HepG2 (cell line): ENCODE measurements at regions not wholly inside any gene's neighbourhood (a gene's known extent, or its start where the extent isn't known, plus 50 kb on each side); places are given as distances from the start of the nearest gene placed in this dataset.

Experiments
- ATAC-seq: fragments of 200-7000 bp; cut with Tn5 transposase; 3 replicates; pipeline ENCODE4 v1.9.1; 2020; ENCODE audit warnings: mild to moderate bottlenecking, moderate library complexity
- BruUV-seq: library from RNA; stranded (reverse); fragments of 400-500 nt; replicated peaks from 2 replicates; lab custom pipeline; 2021; lab: Mats Ljungman, UMichigan
- CTCF ChIA-PET: fragments of 300-600 bp; formaldehyde crosslinking; extraction: SDS; loops from one replicate; lab custom pipeline; 2021; ENCODE audit warnings: low total read pairs, inconsistent platforms, low intra/inter-chr PET ratio; lab: Yijun Ruan, JAX
- POLR2A ChIA-PET: fragments of 350-600 bp; sonication (Branson Sonifier 250); formaldehyde crosslinking; loops from one replicate; lab custom pipeline; 2020; ENCODE audit warnings: antibody characterized with exemption, inconsistent platforms; lab: Yijun Ruan, JAX
- DNase-seq: peaks from one replicate; pipeline ENCODE4 v3.0.0-alpha.2; 2015; ENCODE audit warnings: low spot score
- FAIRE-seq: peaks from 3 replicates; lab custom pipeline; 2011; peaks lifted over from hg19 to GRCh38; lab: Jason Lieb, UNC
- H2AFZ ChIP-seq: one replicate; pipeline ENCODE4 v1.6.1; 2011; ENCODE audit warnings: low read length, inconsistent platforms
- H3K27ac ChIP-seq: fragments of 300-600 bp; 3 replicates; pipeline ENCODE4 v1.8.0; 2011; ENCODE audit warnings: mixed run types, mild to moderate bottlenecking, mixed read lengths, low read length, inconsistent platforms; ENCODE audit not compliant: insufficient read depth; ENCODE audit errors: extremely low read length
- H3K27me3 ChIP-seq, 2 experiments: fragments of 200-600 bp in 1 of 2; 2 replicates in 1 of 2; 3 replicates in 1 of 2; pipeline versions ENCODE4 v1.6.0 to v1.8.0; 2011; ENCODE audit warnings: low read length in 2 of 2, mild to moderate bottlenecking in 2 of 2, moderate library complexity in 2 of 2, inconsistent platforms in 1 of 2; ENCODE audit not compliant: insufficient read depth in 2 of 2, control insufficient read depth in 1 of 2
- H3K36me3 ChIP-seq, 2 experiments: fragments of 200-600 bp in 1 of 2; replicated peaks in 1 of 2; 2 replicates in 1 of 2; 3 replicates in 1 of 2; pipeline versions ENCODE4 v1.5.1 to v1.8.0; 2011; ENCODE audit warnings: low read length in 2 of 2, inconsistent platforms in 1 of 2; ENCODE audit not compliant: insufficient read depth in 2 of 2, control insufficient read depth in 1 of 2
- H3K4me1 ChIP-seq: 2 replicates; pipeline ENCODE4 v1.5.1; 2012; ENCODE audit warnings: low read length, inconsistent platforms; ENCODE audit not compliant: insufficient read depth
- H3K4me2 ChIP-seq: 2 replicates; pipeline ENCODE4 v1.6.0; 2011; ENCODE audit warnings: low read depth, low read length, inconsistent platforms
- H3K4me3 ChIP-seq, 3 experiments: fragments of 200-600 bp in 1 of 3; sonication (generic), shearing (Covaris generic) in 1 of 3; replicated peaks in 1 of 3; 2 replicates each; pipeline ENCODE4 v1.5.1; 2011 to 2016; ENCODE audit warnings: low read length in 3 of 3, inconsistent platforms in 2 of 3, low read depth in 2 of 3, mild to moderate bottlenecking in 2 of 3, control low read depth in 1 of 3, mixed read lengths in 1 of 3; ENCODE audit not compliant: insufficient read depth in 1 of 3
- H3K79me2 ChIP-seq: one replicate; pipeline ENCODE4 v1.6.1; 2011; ENCODE audit warnings: low read length, inconsistent platforms; ENCODE audit not compliant: insufficient read depth
- H3K9ac ChIP-seq: 2 replicates; pipeline ENCODE4 v1.6.0; 2011; ENCODE audit warnings: mild to moderate bottlenecking, low read depth, low read length, inconsistent platforms; ENCODE audit not compliant: insufficient read depth
- H3K9me3 ChIP-seq: 2 replicates; pipeline ENCODE4 v1.5.1; 2012; ENCODE audit warnings: mild to moderate bottlenecking, low read length
- H4K20me1 ChIP-seq: 2 replicates; pipeline ENCODE4 v1.6.0; 2011; ENCODE audit warnings: inconsistent platforms, mild to moderate bottlenecking, low read length, moderate library complexity; ENCODE audit not compliant: insufficient read depth
- DNMT1 ChIP-seq: sonication (generic); formaldehyde crosslinking; IDR thresholded peaks from 2 replicates; pipeline ENCODE4 v1.5.1; 2020; ENCODE audit warnings: mild to moderate bottlenecking, missing genetic modification reagents
- ZNF788 ChIP-seq: sonication (generic); formaldehyde crosslinking; IDR thresholded peaks from 2 replicates; pipeline ENCODE4 v1.5.0; 2020; ENCODE audit warnings: mild to moderate bottlenecking, missing genetic modification reagents, borderline replicate concordance
- WGBS: methylation state at CpG from one replicate; pipeline ENCODE4 v1.1.6; 2017; ENCODE audit warnings: low lambda C conversion rate; 5-methylcytosine and 5-hydroxymethylcytosine counted together
- in situ Hi-C: cut with HindIII; loops from 2 replicates; pipeline ENCODE4 v1.10.0; 2017; ENCODE audit warnings: low pct_unique_long_range_greater_than_20kb; ENCODE audit not compliant: extremely low pct_ligation_motif_present
- intact Hi-C: fragments of 100-400 bp; cut with micrococcal nuclease; formaldehyde crosslinking; loops from one replicate; pipeline ENCODE4 v1.10.0; 2022; ENCODE audit not compliant: unreplicated experiment
- TF ChIP-seq, protein P1 (sequence below): sonication (generic); formaldehyde crosslinking; conservative IDR thresholded peaks from 2 replicates; pipeline ENCODE4 v1.8.0; 2022; ENCODE audit warnings: low read depth, missing genetic modification reagents
- TF ChIP-seq, protein P2 (sequence below): sonication (generic); formaldehyde crosslinking; IDR thresholded peaks from 2 replicates; pipeline ENCODE4 v1.4.0; 2020; ENCODE audit warnings: mild to moderate bottlenecking, missing genetic modification reagents
- TF ChIP-seq, protein P3 (sequence below): sonication (generic); formaldehyde crosslinking; IDR thresholded peaks from 2 replicates; pipeline ENCODE4 v1.9.0; 2021; ENCODE audit warnings: mild to moderate bottlenecking, missing genetic modification reagents

DNA sequence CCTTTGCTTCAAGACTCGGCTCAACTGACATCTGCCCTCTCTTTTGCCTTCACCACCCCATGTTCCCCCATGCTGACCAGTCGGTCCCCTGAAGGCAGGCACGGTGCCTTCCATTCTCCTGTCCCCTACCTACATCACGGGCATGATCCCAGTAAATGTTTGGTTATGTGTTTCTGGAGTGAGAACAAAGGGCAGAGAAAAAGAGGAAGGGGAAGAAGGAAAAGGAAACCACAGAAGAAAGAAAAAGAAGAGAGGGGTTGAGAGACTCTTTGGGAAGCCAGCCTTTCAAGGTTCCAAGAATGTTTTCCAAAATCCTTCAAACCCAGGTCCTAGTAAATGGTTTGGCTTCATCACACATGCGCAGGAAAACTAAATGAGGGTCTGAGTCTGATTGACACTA lies 84.9 kb downstream of the CDC7 start:
- FAIRE-seq, result no peak
- Histone ChIP-seq H3K4me1 (peaks cover 3% of the 10 kb centered on the region), H3K36me3 (no peaks in the 10 kb centered on the region), H3K9ac (no peak overlapping the region), H3K27ac (no peak overlapping the region), H3K9me3 (no peaks in the 10 kb centered on the region), H3K27me3 (no peaks in the 10 kb centered on the region), H4K20me1 (no peaks in the 10 kb centered on the region), H3K4me2 (no peak overlapping the region), H3K79me2 (no peaks in the 10 kb centered on the region), H3K4me3 (no peak overlapping the region), H2AFZ (no peak overlapping the region)
- ChIA-PET CTCF (no interaction called here), POLR2A (no interaction called here)
- in situ Hi-C loops (no loop called here), intact Hi-C loops (no loop called here)
- TF ChIP-seq DNMT1 (CRISPR knock-in tag) (no peak), ZNF788 (CRISPR knock-in tag) (no peak)
- TF ChIP-seq, protein P1, sequence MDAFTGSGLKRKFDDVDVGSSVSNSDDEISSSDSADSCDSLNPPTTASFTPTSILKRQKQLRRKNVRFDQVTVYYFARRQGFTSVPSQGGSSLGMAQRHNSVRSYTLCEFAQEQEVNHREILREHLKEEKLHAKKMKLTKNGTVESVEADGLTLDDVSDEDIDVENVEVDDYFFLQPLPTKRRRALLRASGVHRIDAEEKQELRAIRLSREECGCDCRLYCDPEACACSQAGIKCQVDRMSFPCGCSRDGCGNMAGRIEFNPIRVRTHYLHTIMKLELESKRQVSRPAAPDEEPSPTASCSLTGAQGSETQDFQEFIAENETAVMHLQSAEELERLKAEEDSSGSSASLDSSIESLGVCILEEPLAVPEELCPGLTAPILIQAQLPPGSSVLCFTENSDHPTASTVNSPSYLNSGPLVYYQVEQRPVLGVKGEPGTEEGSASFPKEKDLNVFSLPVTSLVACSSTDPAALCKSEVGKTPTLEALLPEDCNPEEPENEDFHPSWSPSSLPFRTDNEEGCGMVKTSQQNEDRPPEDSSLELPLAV, result no peak
- TF ChIP-seq, protein P2, sequence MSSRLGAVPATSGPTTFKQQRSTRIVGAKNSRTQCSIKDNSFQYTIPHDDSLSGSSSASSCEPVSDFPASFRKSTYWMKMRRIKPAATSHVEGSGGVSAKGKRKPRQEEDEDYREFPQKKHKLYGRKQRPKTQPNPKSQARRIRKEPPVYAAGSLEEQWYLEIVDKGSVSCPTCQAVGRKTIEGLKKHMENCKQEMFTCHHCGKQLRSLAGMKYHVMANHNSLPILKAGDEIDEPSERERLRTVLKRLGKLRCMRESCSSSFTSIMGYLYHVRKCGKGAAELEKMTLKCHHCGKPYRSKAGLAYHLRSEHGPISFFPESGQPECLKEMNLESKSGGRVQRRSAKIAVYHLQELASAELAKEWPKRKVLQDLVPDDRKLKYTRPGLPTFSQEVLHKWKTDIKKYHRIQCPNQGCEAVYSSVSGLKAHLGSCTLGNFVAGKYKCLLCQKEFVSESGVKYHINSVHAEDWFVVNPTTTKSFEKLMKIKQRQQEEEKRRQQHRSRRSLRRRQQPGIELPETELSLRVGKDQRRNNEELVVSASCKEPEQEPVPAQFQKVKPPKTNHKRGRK (CRISPR knock-in tag), result no peak
- TF ChIP-seq, protein P3, sequence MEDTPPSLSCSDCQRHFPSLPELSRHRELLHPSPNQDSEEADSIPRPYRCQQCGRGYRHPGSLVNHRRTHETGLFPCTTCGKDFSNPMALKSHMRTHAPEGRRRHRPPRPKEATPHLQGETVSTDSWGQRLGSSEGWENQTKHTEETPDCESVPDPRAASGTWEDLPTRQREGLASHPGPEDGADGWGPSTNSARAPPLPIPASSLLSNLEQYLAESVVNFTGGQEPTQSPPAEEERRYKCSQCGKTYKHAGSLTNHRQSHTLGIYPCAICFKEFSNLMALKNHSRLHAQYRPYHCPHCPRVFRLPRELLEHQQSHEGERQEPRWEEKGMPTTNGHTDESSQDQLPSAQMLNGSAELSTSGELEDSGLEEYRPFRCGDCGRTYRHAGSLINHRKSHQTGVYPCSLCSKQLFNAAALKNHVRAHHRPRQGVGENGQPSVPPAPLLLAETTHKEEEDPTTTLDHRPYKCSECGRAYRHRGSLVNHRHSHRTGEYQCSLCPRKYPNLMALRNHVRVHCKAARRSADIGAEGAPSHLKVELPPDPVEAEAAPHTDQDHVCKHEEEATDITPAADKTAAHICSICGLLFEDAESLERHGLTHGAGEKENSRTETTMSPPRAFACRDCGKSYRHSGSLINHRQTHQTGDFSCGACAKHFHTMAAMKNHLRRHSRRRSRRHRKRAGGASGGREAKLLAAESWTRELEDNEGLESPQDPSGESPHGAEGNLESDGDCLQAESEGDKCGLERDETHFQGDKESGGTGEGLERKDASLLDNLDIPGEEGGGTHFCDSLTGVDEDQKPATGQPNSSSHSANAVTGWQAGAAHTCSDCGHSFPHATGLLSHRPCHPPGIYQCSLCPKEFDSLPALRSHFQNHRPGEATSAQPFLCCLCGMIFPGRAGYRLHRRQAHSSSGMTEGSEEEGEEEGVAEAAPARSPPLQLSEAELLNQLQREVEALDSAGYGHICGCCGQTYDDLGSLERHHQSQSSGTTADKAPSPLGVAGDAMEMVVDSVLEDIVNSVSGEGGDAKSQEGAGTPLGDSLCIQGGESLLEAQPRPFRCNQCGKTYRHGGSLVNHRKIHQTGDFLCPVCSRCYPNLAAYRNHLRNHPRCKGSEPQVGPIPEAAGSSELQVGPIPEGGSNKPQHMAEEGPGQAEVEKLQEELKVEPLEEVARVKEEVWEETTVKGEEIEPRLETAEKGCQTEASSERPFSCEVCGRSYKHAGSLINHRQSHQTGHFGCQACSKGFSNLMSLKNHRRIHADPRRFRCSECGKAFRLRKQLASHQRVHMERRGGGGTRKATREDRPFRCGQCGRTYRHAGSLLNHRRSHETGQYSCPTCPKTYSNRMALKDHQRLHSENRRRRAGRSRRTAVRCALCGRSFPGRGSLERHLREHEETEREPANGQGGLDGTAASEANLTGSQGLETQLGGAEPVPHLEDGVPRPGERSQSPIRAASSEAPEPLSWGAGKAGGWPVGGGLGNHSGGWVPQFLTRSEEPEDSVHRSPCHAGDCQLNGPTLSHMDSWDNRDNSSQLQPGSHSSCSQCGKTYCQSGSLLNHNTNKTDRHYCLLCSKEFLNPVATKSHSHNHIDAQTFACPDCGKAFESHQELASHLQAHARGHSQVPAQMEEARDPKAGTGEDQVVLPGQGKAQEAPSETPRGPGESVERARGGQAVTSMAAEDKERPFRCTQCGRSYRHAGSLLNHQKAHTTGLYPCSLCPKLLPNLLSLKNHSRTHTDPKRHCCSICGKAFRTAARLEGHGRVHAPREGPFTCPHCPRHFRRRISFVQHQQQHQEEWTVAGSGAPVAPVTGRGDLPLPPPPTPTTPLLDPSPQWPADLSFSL (CRISPR knock-in tag), result no peak
- DNase-seq, result no peak
- no TSS peak for BruUV-seq
- ATAC-seq, result no peak
- WGBS, result 40% methylated on average over 5 of the region's 5 CpGs
